ENCODE measurements at regions not wholly inside any gene's neighbourhood (a gene's known extent, or its start where the extent isn't known, plus 50 kb on each side); places are given as distances from the start of the nearest gene placed in this dataset.
"Not testable (repeated sequence)": the region's sequence is repeated elsewhere in the genome, so short reads cannot be mapped to it uniquely, and the experiment has no call there.

- Mint-ChIP-seq H3K36me3 (ENCODE audit: low read depth) (no peaks in the 10 kb centered on the region), H3K27me3 (peaks cover 2% of the 10 kb centered on the region), H3K4me3 (no peak overlapping the region), H3K27ac (no peak overlapping the region), H3K9me3 (no peaks in the 10 kb centered on the region), H3K4me1 (no peaks in the 10 kb centered on the region)
- ATAC-seq (ENCODE audit: low read depth) (no peak), DNase-seq (no peak)
- ChIA-PET CTCF (no interaction called here), POLR2A (no interaction called here)
- intact Hi-C loops (cut with micrococcal nuclease): no loop called here
- no peak for TF ChIP-seq CTCF (IDR thresholded peaks at IDR 0.05)
Observed at GRCh38 chr16:77514500-77515220, 79.8 kb upstream of the ADAMTS18 start.

GRCh38 chr16:77525226-77525625, 90.4 kb upstream of the ADAMTS18 start:
- H3K36me3 Mint-ChIP-seq (ENCODE audit: low read depth); CTCF ChIA-PET; H3K27me3 Mint-ChIP-seq: not testable (repeated sequence)

GRCh38 chr16:77531752-77532151, 96.9 kb upstream of the ADAMTS18 start:
- peaks cover 7% of the 10 kb centered on the region for H3K9me3 Mint-ChIP-seq
- intact Hi-C loops (cut with micrococcal nuclease): no loop called here
- no peaks in the 10 kb centered on the region for H3K27me3 Mint-ChIP-seq
- no peaks in the 10 kb centered on the region for H3K4me1 Mint-ChIP-seq
- POLR2A ChIA-PET: no interaction called here
- no peaks in the 10 kb centered on the region for H3K36me3 Mint-ChIP-seq (ENCODE audit: low read depth)
- DNase-seq: no peak
- CTCF ChIA-PET: no interaction called here
- no peak for TF ChIP-seq CTCF (IDR thresholded peaks at IDR 0.05)
- ATAC-seq (ENCODE audit: low read depth): no peak
- no peak overlapping the region for H3K4me3 Mint-ChIP-seq
- H3K27ac Mint-ChIP-seq: no peak overlapping the region

More at GRCh38 chr16:77525226-77525625, 90.4 kb upstream of the ADAMTS18 start:
- H3K4me1 Mint-ChIP-seq; DNase-seq; POLR2A ChIA-PET; ATAC-seq (ENCODE audit: low read depth); H3K4me3 Mint-ChIP-seq; H3K27ac Mint-ChIP-seq; intact Hi-C loops (cut with micrococcal nuclease): not testable (repeated sequence)
- peaks cover 15% of the 10 kb centered on the region for H3K9me3 Mint-ChIP-seq

GRCh38 chr16:77536809-77537208, 102.0 kb upstream of the ADAMTS18 start:
- intact Hi-C loops (cut with micrococcal nuclease): no loop called here
- CTCF ChIA-PET: no interaction called here
- H3K9me3 Mint-ChIP-seq: no peaks in the 10 kb centered on the region
- no peaks in the 10 kb centered on the region for H3K4me1 Mint-ChIP-seq
- no peak for ATAC-seq (ENCODE audit: low read depth)
- no peak for TF ChIP-seq CTCF (IDR thresholded peaks at IDR 0.05)
- H3K4me3 Mint-ChIP-seq: no peak overlapping the region
- H3K27me3 Mint-ChIP-seq: no peaks in the 10 kb centered on the region
- no peak overlapping the region for H3K27ac Mint-ChIP-seq
- no peaks in the 10 kb centered on the region for H3K36me3 Mint-ChIP-seq (ENCODE audit: low read depth)
- POLR2A ChIA-PET: no interaction called here
- DNase-seq: no peak

- ChIA-PET POLR2A (no interaction called here), CTCF (no interaction called here)
- ATAC-seq (ENCODE audit: low read depth): no peak
- Mint-ChIP-seq H3K4me1 (no peaks in the 10 kb centered on the region), H3K4me3 (no peak overlapping the region), H3K27me3 (no peaks in the 10 kb centered on the region), H3K36me3 (ENCODE audit: low read depth) (no peaks in the 10 kb centered on the region), H3K27ac (no peak overlapping the region), H3K9me3 (no peaks in the 10 kb centered on the region)
- intact Hi-C loops (cut with micrococcal nuclease): no loop called here
- DNase-seq: no peak
- TF ChIP-seq CTCF (IDR thresholded peaks at IDR 0.05): no peak
Observed at GRCh38 chr16:77539421-77540034, 104.7 kb upstream of the ADAMTS18 start.
